GM12865 (cell line): ENCODE measurements at regions not wholly inside any gene's neighbourhood (a gene's known extent, or its start where the extent isn't known, plus 50 kb on each side); places are given as distances from the start of the nearest gene placed in this dataset.
"Not testable (repeated sequence)": the region's sequence is repeated elsewhere in the genome, so short reads cannot be mapped to it uniquely, and the experiment has no call there.

ENCODE experiments used
- DNase-seq: peaks from one replicate; pipeline ENCODE4 v3.0.0; 2010; ENCODE audit warnings: low read depth
- H3K4me3 ChIP-seq: 2 replicates; pipeline ENCODE4 v1.5.1; 2011; ENCODE audit warnings: mild to moderate bottlenecking, low read depth, low read length, control low read depth
- TF ChIP-seq, protein P1 (sequence below): IDR thresholded peaks from 2 replicates; pipeline ENCODE4 v1.5.1; 2011; ENCODE audit warnings: low read length, control low read depth, low read depth, inconsistent platforms; ENCODE audit not compliant: insufficient read depth; ENCODE audit errors: missing control alignments

DNA sequence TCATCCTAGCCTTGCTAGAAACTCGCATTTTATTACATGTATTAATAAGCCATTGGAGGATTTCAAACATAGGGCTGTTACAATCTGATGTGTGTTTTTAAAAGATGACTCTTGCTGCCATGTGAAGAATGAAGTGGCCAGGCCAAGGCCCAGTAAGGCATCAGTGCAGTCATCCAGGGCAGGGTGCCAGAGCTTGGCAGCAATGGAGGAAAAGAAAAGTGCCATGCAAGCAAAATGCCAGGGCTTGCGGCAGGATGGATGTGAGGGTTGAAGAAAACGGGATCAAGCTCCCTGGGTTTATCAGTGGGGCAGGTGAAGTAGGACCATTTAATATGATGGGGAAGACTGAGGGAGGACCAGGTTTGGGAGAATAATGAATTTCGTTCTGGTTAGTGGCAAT, 183.6 kb downstream of the MINAR1 start:
- TF ChIP-seq, protein P1, sequence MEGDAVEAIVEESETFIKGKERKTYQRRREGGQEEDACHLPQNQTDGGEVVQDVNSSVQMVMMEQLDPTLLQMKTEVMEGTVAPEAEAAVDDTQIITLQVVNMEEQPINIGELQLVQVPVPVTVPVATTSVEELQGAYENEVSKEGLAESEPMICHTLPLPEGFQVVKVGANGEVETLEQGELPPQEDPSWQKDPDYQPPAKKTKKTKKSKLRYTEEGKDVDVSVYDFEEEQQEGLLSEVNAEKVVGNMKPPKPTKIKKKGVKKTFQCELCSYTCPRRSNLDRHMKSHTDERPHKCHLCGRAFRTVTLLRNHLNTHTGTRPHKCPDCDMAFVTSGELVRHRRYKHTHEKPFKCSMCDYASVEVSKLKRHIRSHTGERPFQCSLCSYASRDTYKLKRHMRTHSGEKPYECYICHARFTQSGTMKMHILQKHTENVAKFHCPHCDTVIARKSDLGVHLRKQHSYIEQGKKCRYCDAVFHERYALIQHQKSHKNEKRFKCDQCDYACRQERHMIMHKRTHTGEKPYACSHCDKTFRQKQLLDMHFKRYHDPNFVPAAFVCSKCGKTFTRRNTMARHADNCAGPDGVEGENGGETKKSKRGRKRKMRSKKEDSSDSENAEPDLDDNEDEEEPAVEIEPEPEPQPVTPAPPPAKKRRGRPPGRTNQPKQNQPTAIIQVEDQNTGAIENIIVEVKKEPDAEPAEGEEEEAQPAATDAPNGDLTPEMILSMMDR, result no peak
- no peak overlapping the region for H3K4me3 ChIP-seq

DNA sequence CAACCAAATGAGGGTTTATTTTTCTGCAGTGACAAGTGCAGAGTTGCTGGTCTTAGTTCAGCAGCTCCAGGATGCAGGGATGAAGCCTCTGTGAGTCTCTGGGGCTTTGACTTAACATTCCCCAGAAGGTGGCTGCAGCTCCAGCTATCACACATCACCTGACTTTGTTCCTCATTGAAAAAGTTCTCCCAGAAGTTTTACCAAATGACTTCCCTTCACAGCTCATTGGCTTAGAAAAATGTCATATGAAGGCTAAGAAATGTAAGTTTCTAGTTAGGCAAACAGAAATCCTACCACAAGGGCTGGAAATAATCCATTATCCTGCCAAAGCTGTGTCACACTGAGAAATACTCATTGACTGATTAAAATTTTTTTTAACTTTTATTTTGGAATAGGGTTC, 184.9 kb downstream of the MINAR1 start:
- DNase-seq, result no peak
- TF ChIP-seq, protein P1, result no peak
- H3K4me3 ChIP-seq, result no peak overlapping the region

More for the DNA sequence above, 183.6 kb downstream of the MINAR1 start:
- no peak for DNase-seq

DNA sequence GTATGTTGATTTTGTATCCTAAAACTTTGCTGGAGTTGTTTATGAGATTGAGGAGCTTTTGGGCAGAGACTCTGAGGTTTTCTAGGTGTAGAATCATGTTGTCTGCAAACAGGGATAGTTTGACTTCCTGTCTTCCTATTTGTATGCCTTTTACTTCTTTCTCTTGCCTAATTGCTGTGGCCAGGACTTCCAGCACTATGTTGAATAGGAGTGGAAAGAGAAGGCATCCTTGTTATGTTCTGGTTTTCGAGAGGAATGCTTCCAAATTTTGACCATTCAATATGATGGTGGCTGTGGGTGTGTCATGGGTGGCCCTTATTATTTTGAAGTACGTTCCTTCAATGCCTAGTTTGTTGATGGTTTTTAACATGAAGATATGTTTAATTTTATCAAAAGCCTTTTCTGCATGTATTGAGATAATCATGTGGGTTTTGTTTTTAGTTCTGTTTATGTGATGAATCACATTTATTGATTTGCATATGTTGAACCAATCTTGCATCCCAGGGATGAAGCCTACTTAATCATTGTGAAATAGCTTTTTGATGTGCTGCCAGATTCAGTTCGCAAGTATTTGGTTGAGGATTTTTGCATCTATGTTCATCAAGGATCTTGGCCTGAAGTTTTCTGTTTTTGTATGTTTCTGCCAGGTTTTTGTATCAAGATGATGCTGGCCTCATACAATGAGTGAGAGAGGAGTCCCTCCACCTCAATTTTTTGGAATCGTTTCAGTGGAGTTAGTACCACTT, 188.1 kb downstream of the MINAR1 start:
- no peak overlapping the region for H3K4me3 ChIP-seq
- no peak for DNase-seq
- TF ChIP-seq, protein P1, result no peak

DNA sequence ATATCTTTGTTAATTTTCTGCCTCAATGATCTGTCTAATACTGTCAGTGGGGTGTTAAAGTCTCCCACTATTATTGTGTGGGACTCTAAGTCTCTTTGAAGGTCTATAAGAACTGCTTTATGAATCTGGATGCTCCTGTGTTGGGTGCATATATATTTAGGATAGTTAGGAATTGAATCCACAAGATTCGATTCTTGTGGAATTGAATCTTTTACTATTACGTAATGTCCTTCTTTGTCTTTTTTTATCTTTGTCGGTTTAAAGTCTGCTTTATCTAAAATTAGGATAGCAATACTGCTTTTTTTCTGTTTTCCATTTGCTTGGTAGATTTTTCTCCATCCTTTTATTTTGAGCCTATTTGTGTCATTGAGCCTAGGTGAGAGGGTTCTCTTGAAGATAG, 189.7 kb downstream of the MINAR1 start:
- DNase-seq, H3K4me3 ChIP-seq: not testable (repeated sequence)

DNA sequence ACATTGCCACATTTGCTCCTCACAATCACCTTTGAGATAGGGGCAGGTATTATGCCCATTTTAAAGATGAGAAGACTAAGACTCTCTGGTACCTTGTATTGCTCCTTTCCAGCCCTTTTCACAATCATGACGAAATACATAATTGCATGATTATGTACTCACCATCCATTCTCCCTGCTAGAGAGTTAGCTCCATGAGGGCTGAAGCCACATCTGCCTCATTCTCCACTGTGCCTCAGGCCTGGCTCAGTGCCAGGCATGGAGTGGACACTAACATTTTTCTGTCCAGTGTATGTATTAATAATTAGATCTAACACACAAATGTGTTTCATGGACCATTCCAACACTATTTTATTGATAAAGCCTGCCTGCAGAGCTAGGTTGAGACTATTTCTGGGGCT, 191.4 kb downstream of the MINAR1 start:
- H3K4me3 ChIP-seq, result no peak overlapping the region
- DNase-seq, result no peak
- TF ChIP-seq, protein P1, result no peak

DNA sequence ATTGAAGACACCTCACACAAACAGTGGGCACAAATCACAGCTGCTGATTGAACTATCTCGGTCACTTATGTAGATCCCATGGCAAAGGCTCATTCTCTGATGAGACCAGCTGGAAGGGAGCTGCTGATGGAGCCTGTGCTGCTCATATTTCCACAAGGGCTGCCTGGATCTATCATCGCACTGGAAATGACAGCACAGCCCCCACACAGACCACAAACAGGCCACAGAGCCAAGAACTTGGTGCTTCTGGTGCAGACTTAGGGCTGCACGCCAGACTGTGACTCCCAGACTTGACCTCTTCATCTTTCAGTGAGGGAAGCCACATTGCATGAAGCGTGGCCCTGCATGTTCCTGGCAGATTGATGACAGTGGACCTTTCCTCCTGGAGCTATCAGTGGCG, 197.6 kb downstream of the MINAR1 start:
- TF ChIP-seq, protein P1, result no peak
- no peak overlapping the region for H3K4me3 ChIP-seq
- no peak for DNase-seq

DNA sequence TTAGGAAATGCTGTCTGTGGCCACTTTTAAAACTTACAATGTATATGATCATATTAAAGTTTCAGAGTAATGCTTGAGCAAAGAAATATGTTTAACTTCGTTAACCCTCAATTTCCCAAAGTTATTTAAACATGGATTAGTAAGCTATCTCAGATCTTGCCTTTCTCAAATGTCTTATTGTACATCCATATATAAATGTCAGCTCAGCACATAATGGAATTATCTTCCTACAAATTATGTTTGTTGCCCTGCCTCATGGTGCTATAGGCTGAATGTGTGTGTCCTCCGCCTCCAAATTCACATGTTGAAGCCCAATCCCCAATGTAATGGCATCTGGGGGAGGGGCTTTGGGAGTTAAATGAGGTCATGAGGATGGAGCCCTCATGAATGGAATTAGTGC, 200.3 kb downstream of the MINAR1 start:
- DNase-seq, result no peak
- H3K4me3 ChIP-seq, result no peak overlapping the region
- TF ChIP-seq, protein P1, result no peak
